ENCODE measurements at regions not wholly inside any gene's neighbourhood (a gene's known extent, or its start where the extent isn't known, plus 50 kb on each side); places are given as distances from the start of the nearest gene placed in this dataset.

DNA sequence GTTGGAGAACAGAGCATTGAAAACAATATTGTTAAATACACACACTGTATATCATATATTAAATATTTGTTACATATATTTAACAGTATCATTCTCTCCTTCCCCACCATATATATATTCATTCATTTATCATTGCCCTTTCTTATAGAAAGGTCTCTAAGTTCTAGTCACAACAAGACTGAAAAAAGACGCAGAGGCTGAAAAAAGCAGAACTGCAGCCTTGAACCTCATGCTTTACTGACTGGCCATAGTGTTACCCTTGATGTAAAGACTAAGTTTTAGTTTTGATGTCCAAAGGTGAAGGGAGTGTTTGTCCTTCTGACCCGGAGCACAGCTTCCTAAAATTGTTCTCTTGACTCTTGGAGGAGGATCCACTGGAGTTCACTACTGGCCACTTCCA lies 247.9 kb downstream of the PTEN start:
- intact Hi-C loops (cut with DNase I; ENCODE audit: low total_unique reads) = no loop called here
- H3K36me3 ChIP-seq = no peaks in the 10 kb centered on the region
- H3K27me3 ChIP-seq = no peaks in the 10 kb centered on the region
- H3K4me3 ChIP-seq = no peak overlapping the region
- no peaks in the 10 kb centered on the region for H3K4me1 ChIP-seq
- no peak overlapping the region for H3K27ac ChIP-seq
- no peaks in the 10 kb centered on the region for H3K9me3 ChIP-seq
- no peak for DNase-seq (ENCODE audit: low spot score in 2 of 2)
- no peak for TF ChIP-seq POLR2A (IDR thresholded peaks at IDR 0.05)
- TF ChIP-seq POLR2AphosphoS5 (IDR thresholded peaks at IDR 0.05) = no peak
- TF ChIP-seq, protein P1, sequence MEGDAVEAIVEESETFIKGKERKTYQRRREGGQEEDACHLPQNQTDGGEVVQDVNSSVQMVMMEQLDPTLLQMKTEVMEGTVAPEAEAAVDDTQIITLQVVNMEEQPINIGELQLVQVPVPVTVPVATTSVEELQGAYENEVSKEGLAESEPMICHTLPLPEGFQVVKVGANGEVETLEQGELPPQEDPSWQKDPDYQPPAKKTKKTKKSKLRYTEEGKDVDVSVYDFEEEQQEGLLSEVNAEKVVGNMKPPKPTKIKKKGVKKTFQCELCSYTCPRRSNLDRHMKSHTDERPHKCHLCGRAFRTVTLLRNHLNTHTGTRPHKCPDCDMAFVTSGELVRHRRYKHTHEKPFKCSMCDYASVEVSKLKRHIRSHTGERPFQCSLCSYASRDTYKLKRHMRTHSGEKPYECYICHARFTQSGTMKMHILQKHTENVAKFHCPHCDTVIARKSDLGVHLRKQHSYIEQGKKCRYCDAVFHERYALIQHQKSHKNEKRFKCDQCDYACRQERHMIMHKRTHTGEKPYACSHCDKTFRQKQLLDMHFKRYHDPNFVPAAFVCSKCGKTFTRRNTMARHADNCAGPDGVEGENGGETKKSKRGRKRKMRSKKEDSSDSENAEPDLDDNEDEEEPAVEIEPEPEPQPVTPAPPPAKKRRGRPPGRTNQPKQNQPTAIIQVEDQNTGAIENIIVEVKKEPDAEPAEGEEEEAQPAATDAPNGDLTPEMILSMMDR (IDR thresholded peaks at IDR 0.05) = no peak

- no peak for TF ChIP-seq POLR2A (IDR thresholded peaks at IDR 0.05)
- TF ChIP-seq POLR2AphosphoS5 (IDR thresholded peaks at IDR 0.05) = no peak
- TF ChIP-seq, protein P1 (IDR thresholded peaks at IDR 0.05) = no peak
- no peaks in the 10 kb centered on the region for H3K36me3 ChIP-seq
- H3K4me1 ChIP-seq = no peaks in the 10 kb centered on the region
- no peak for DNase-seq (ENCODE audit: low spot score in 2 of 2)
- intact Hi-C loops (cut with DNase I; ENCODE audit: low total_unique reads) = no loop called here
- no peak overlapping the region for H3K4me3 ChIP-seq
- H3K9me3 ChIP-seq = no peaks in the 10 kb centered on the region
- H3K27ac ChIP-seq = no peak overlapping the region
- no peaks in the 10 kb centered on the region for H3K27me3 ChIP-seq
Measured at GRCh38 chr10:88113232-88113631, 249.8 kb downstream of the PTEN start.

DNA sequence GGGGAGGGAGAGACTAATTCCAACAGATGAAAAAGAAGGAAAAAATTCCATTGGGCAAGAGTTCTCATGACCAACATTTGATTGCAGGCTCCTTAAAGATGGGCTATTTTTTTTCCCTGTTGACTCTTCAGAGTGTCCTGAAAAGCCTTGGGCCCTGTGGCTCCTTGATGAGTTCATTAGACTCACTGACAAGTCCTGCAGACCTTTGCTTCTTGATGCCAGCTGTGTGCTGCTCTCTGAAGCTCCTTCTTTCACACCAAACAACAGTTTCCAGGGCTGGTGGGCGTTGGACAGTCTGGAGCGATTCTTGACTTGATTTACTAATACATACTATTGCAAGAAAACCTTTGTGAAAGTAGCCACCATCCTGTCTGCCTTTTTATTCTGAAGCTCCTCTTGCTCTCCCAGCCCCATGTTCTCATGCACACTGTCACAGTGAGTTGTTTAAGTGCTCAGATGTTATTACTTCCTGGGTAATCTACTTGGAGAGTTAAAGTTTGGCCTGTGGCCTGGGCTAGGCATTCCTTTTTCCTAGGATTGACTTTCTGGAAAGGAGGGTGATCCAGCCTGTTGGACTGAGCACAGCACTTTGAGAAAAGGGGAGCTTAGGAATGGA lies 250.3 kb downstream of the PTEN start:
- no peaks in the 10 kb centered on the region for H3K36me3 ChIP-seq
- no peaks in the 10 kb centered on the region for H3K9me3 ChIP-seq
- intact Hi-C loops (cut with DNase I; ENCODE audit: low total_unique reads) = no loop called here
- no peak overlapping the region for H3K27ac ChIP-seq
- TF ChIP-seq POLR2A (IDR thresholded peaks at IDR 0.05) (no peak), POLR2AphosphoS5 (IDR thresholded peaks at IDR 0.05) (no peak)
- TF ChIP-seq, protein P1 (IDR thresholded peaks at IDR 0.05) = no peak
- H3K4me1 ChIP-seq = no peaks in the 10 kb centered on the region
- H3K4me3 ChIP-seq = no peak overlapping the region
- DNase-seq (ENCODE audit: low spot score in 2 of 2) = no peak
- H3K27me3 ChIP-seq = no peaks in the 10 kb centered on the region

- intact Hi-C loops (cut with DNase I; ENCODE audit: low total_unique reads) = no loop called here
- Histone ChIP-seq H3K27ac (no peak overlapping the region), H3K4me3 (no peak overlapping the region), H3K36me3 (no peaks in the 10 kb centered on the region), H3K27me3 (no peaks in the 10 kb centered on the region), H3K9me3 (no peaks in the 10 kb centered on the region), H3K4me1 (no peaks in the 10 kb centered on the region)
- DNase-seq (ENCODE audit: low spot score in 2 of 2) = no peak
- TF ChIP-seq, protein P1 (IDR thresholded peaks at IDR 0.05) = peak in 1 of 3 donors; percentile 13
- TF ChIP-seq POLR2A (IDR thresholded peaks at IDR 0.05) = no peak
Measured at GRCh38 chr10:88114368-88114767, 250.9 kb downstream of the PTEN start.

DNA sequence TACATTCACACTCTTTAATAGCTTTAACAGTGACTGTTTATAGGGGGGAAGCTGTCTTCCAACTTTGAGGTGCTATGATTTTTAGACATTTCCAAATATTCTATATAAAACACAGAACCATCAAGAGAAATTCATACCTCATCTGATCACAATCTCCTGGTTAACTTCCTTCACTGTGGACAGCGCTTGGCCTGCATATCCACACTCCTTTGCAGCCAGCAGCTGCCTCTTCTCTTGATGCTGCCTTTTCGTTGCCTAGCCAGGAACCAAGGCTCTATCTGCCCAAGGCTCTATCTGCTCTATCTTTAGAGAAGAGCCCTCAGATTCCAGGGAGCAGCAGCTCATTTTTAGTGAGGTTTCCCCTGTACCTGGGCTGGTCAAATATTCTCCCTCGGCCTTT lies 252.0 kb downstream of the PTEN start:
- TF ChIP-seq, protein P1 (IDR thresholded peaks at IDR 0.05) = no peak
- no peak for TF ChIP-seq POLR2A (IDR thresholded peaks at IDR 0.05)
- TF ChIP-seq POLR2AphosphoS5 (IDR thresholded peaks at IDR 0.05) = no peak
- intact Hi-C loops (cut with DNase I; ENCODE audit: low total_unique reads) = no loop called here
- DNase-seq (ENCODE audit: low spot score in 2 of 2) = no peak
- Histone ChIP-seq H3K27ac (no peak overlapping the region), H3K36me3 (no peaks in the 10 kb centered on the region), H3K9me3 (no peaks in the 10 kb centered on the region), H3K4me1 (no peaks in the 10 kb centered on the region), H3K27me3 (no peaks in the 10 kb centered on the region), H3K4me3 (no peak overlapping the region)
